Karpas-422 (cell line): ENCODE measurements at regions not wholly inside any gene's neighbourhood (a gene's known extent, or its start where the extent isn't known, plus 50 kb on each side); places are given as distances from the start of the nearest gene placed in this dataset.
"Not testable (repeated sequence)": the region's sequence is repeated elsewhere in the genome, so short reads cannot be mapped to it uniquely, and the experiment has no call there.

ENCODE experiments used
- DNase-seq: peaks from one replicate; pipeline ENCODE4 v3.0.0-alpha.2; 2015
- H2AFZ ChIP-seq: fragments of 200-600 bp; sonication (generic); 2 replicates; pipeline ENCODE4 v1.6.1; 2014; ENCODE audit warnings: antibody characterized with exemption, low read length, mixed read lengths
- H3K27ac ChIP-seq: fragments of 200-600 bp; sonication (generic); 2 replicates; pipeline ENCODE4 v1.5.1; 2014; ENCODE audit warnings: mild to moderate bottlenecking, low read length, moderate library complexity
- H3K27me3 ChIP-seq: fragments of 200-600 bp; sonication (generic); 2 replicates; pipeline ENCODE4 v1.6.1; 2014; ENCODE audit warnings: low read length, mixed read lengths
- H3K36me3 ChIP-seq: fragments of 200-600 bp; sonication (generic); 2 replicates; pipeline ENCODE4 v1.6.1; 2014; ENCODE audit warnings: low read length, mixed read lengths; ENCODE audit not compliant: insufficient read depth
- H3K4me1 ChIP-seq: fragments of 200-600 bp; sonication (generic); 2 replicates; pipeline ENCODE4 v1.6.1; 2014; ENCODE audit warnings: mild to moderate bottlenecking, low read length, mixed read lengths
- H3K4me2 ChIP-seq: fragments of 200-600 bp; sonication (generic); 2 replicates; pipeline ENCODE4 v1.6.1; 2014; ENCODE audit warnings: low read length, low read depth, mild to moderate bottlenecking; ENCODE audit not compliant: poor library complexity, severe bottlenecking
- H3K4me3 ChIP-seq: fragments of 200-600 bp; sonication (generic); 2 replicates; pipeline ENCODE4 v1.5.1; 2014; ENCODE audit warnings: mild to moderate bottlenecking, antibody characterized with exemption, low read length, mixed read lengths
- H3K79me2 ChIP-seq: fragments of 200-600 bp; sonication (generic); 2 replicates; pipeline ENCODE4 v1.6.1; 2014; ENCODE audit warnings: mild to moderate bottlenecking, low read length, mixed read lengths
- H3K9ac ChIP-seq: fragments of 200-600 bp; sonication (generic); 2 replicates; pipeline ENCODE4 v1.6.0; 2014; ENCODE audit warnings: low read length
- H3K9me2 ChIP-seq: fragments of 200-600 bp; sonication (generic), shearing (Covaris generic); replicated peaks from 2 replicates; pipeline ENCODE4 v1.6.0; 2014; ENCODE audit warnings: mild to moderate bottlenecking, low read length, moderate library complexity; ENCODE audit not compliant: insufficient read depth
- H3K9me3 ChIP-seq: fragments of 300-700, 200-600 bp; sonication (generic); 2 replicates; pipeline ENCODE4 v1.6.1; 2014; ENCODE audit warnings: low read length, mixed read lengths
- H4K20me1 ChIP-seq: fragments of 200-600 bp; sonication (generic); 2 replicates; pipeline ENCODE4 v1.6.1; 2014; ENCODE audit warnings: mild to moderate bottlenecking, antibody characterized with exemption, low read length, low read depth; ENCODE audit not compliant: insufficient read depth

GRCh38 chr4:8941492-8941805 lies 69.8 kb upstream of the HMX1 start:
- not testable (repeated sequence) for H3K9ac ChIP-seq, H2AFZ ChIP-seq, H3K4me3 ChIP-seq

GRCh38 chr4:8940792-8941491 lies 69.3 kb upstream of the HMX1 start:
- no peak overlapping the region for H3K27ac ChIP-seq
- H4K20me1 ChIP-seq = no peaks in the 10 kb centered on the region
- no peaks in the 10 kb centered on the region for H3K4me1 ChIP-seq
- no peak overlapping the region for H2AFZ ChIP-seq
- no peaks in the 10 kb centered on the region for H3K36me3 ChIP-seq
- DNase-seq = peak; percentile 58
- no peaks in the 10 kb centered on the region for H3K9me3 ChIP-seq
- H3K4me2 ChIP-seq = no peak overlapping the region
- H3K79me2 ChIP-seq = no peaks in the 10 kb centered on the region
- no peaks in the 10 kb centered on the region for H3K9me2 ChIP-seq
- H3K9ac ChIP-seq = no peak overlapping the region
- no peak overlapping the region for H3K4me3 ChIP-seq
- no peaks in the 10 kb centered on the region for H3K27me3 ChIP-seq

More at GRCh38 chr4:8941492-8941805, 69.8 kb upstream of the HMX1 start:
- H3K79me2 ChIP-seq, H4K20me1 ChIP-seq, H3K27ac ChIP-seq, H3K9me2 ChIP-seq, H3K4me2 ChIP-seq, H3K9me3 ChIP-seq, H3K4me1 ChIP-seq, H3K27me3 ChIP-seq, DNase-seq, H3K36me3 ChIP-seq: not testable (repeated sequence)

- H2AFZ ChIP-seq = no peak overlapping the region
- H3K36me3 ChIP-seq = no peaks in the 10 kb centered on the region
- no peaks in the 10 kb centered on the region for H3K9me2 ChIP-seq
- no peak overlapping the region for H3K27ac ChIP-seq
- no peak for DNase-seq
- H3K9me3 ChIP-seq = no peaks in the 10 kb centered on the region
- H3K4me1 ChIP-seq = no peaks in the 10 kb centered on the region
- no peak overlapping the region for H3K4me3 ChIP-seq
- H3K9ac ChIP-seq = no peak overlapping the region
- no peaks in the 10 kb centered on the region; the same call in 1 of the 2 replicates for H3K27me3 ChIP-seq
- no peaks in the 10 kb centered on the region for H4K20me1 ChIP-seq
- no peak overlapping the region for H3K4me2 ChIP-seq
- H3K79me2 ChIP-seq = no peaks in the 10 kb centered on the region
Observed at GRCh38 chr4:8939840-8940742, 68.5 kb upstream of the HMX1 start.

GRCh38 chr4:8939160-8939839 lies 67.7 kb upstream of the HMX1 start:
- no peaks in the 10 kb centered on the region for H4K20me1 ChIP-seq
- no peak overlapping the region for H2AFZ ChIP-seq
- H3K27ac ChIP-seq = no peak overlapping the region
- H3K79me2 ChIP-seq = no peaks in the 10 kb centered on the region
- no peak for DNase-seq
- H3K36me3 ChIP-seq = no peaks in the 10 kb centered on the region
- H3K27me3 ChIP-seq = no peaks in the 10 kb centered on the region; the same call in 1 of the 2 replicates
- H3K4me1 ChIP-seq = no peaks in the 10 kb centered on the region
- H3K4me2 ChIP-seq = no peak overlapping the region
- H3K9ac ChIP-seq = no peak overlapping the region
- no peaks in the 10 kb centered on the region for H3K9me2 ChIP-seq
- H3K4me3 ChIP-seq = no peak overlapping the region
- no peaks in the 10 kb centered on the region for H3K9me3 ChIP-seq

DNA sequence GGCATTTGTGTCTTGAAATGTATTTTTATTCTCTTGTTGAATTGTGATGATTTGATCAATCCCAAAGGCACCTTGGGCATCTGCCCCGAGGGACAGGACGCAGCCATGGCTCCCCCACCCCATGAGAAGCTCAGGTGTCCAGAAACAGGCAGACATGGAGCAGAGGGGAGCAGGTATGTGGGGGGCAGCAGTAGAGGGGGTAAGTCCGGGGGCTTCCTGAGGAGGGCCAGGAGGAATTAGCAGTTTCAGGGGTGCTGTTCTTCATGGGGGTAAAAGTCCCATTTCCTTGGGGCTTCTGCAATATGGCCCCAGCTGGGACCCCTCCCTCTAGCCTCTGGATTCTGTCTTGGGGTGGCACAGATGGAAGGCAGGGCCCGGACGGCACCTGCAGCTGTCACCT lies 67.0 kb upstream of the HMX1 start:
- Histone ChIP-seq H4K20me1 (no peaks in the 10 kb centered on the region), H3K9me2 (no peaks in the 10 kb centered on the region), H3K27ac (no peak overlapping the region), H3K27me3 (no peaks in the 10 kb centered on the region; the same call in 1 of the 2 replicates), H3K79me2 (no peaks in the 10 kb centered on the region), H2AFZ (no peak overlapping the region), H3K9ac (no peak overlapping the region), H3K4me1 (no peaks in the 10 kb centered on the region), H3K4me3 (no peak overlapping the region), H3K4me2 (no peak overlapping the region), H3K36me3 (no peaks in the 10 kb centered on the region), H3K9me3 (no peaks in the 10 kb centered on the region)
- DNase-seq = no peak

GRCh38 chr4:8938137-8938536 lies 66.5 kb upstream of the HMX1 start:
- no peaks in the 10 kb centered on the region for H3K79me2 ChIP-seq
- H3K4me3 ChIP-seq = no peak overlapping the region
- no peak overlapping the region for H3K4me2 ChIP-seq
- no peaks in the 10 kb centered on the region for H3K36me3 ChIP-seq
- no peak for DNase-seq
- no peak overlapping the region for H3K27ac ChIP-seq
- no peaks in the 10 kb centered on the region for H4K20me1 ChIP-seq
- H2AFZ ChIP-seq = no peak overlapping the region
- no peaks in the 10 kb centered on the region for H3K9me2 ChIP-seq
- H3K4me1 ChIP-seq = no peaks in the 10 kb centered on the region
- H3K9ac ChIP-seq = no peak overlapping the region
- H3K9me3 ChIP-seq = no peaks in the 10 kb centered on the region
- no peaks in the 10 kb centered on the region; the same call in 1 of the 2 replicates for H3K27me3 ChIP-seq

- Histone ChIP-seq H3K79me2 (no peaks in the 10 kb centered on the region), H3K27ac (no peak overlapping the region), H3K9me2 (no peaks in the 10 kb centered on the region), H4K20me1 (no peaks in the 10 kb centered on the region), H3K9me3 (no peaks in the 10 kb centered on the region), H3K4me3 (no peak overlapping the region), H3K4me2 (no peak overlapping the region), H3K4me1 (peaks cover 3% of the 10 kb centered on the region), H3K36me3 (no peaks in the 10 kb centered on the region), H3K9ac (no peak overlapping the region), H2AFZ (no peak overlapping the region), H3K27me3 (no peaks in the 10 kb centered on the region; the same call in 1 of the 2 replicates)
- DNase-seq = no peak
Observed at GRCh38 chr4:8932884-8933283, 61.2 kb upstream of the HMX1 start.

GRCh38 chr4:8928074-8928473 lies 56.4 kb upstream of the HMX1 start:
- no peak overlapping the region for H3K4me2 ChIP-seq
- H3K27me3 ChIP-seq = no peaks in the 10 kb centered on the region
- no peak for DNase-seq
- H3K4me1 ChIP-seq = peaks cover 6% of the 10 kb centered on the region
- H3K4me3 ChIP-seq = no peak overlapping the region
- no peaks in the 10 kb centered on the region for H3K9me2 ChIP-seq
- no peaks in the 10 kb centered on the region for H3K79me2 ChIP-seq
- H2AFZ ChIP-seq = no peak overlapping the region
- H3K9me3 ChIP-seq = peaks cover 3% of the 10 kb centered on the region; the same call in 1 of the 2 replicates
- no peaks in the 10 kb centered on the region for H4K20me1 ChIP-seq
- H3K27ac ChIP-seq = no peak overlapping the region
- H3K36me3 ChIP-seq = no peaks in the 10 kb centered on the region
- H3K9ac ChIP-seq = no peak overlapping the region
